CD4-positive, alpha-beta T cell (primary cell): ENCODE measurements at regions not wholly inside any gene's neighbourhood (a gene's known extent, or its start where the extent isn't known, plus 50 kb on each side); places are given as distances from the start of the nearest gene placed in this dataset.

Experiments used
- ATAC-seq: fragments of 200-7000 bp; cut with Tn5 transposase; one replicate; pipeline ENCODE4 v1.10.0; 2022; ENCODE audit warnings: mild to moderate bottlenecking; ENCODE audit not compliant: poor library complexity
- CTCF ChIA-PET: fragments of 350-600 bp; sonication (Branson Sonifier 250); formaldehyde crosslinking; loops from one replicate; lab custom pipeline; 2021; ENCODE audit warnings: antibody characterized with exemption, inconsistent platforms; lab: Charles Lee
- POLR2A ChIA-PET: fragments of 350-600 bp; sonication (Branson Sonifier 250); formaldehyde crosslinking; loops from one replicate; lab custom pipeline; 2021; ENCODE audit warnings: antibody characterized with exemption, inconsistent platforms; lab: Charles Lee
- DNase-seq, 14 experiments: peaks; one replicate each; pipeline ENCODE4 v3.0.0-alpha.2; 2013 to 2020; ENCODE audit warnings: mixed read lengths in 2 of 14
- H3K27ac ChIP-seq, 2 donors: one replicate each; pipeline versions ENCODE4 v1.5.1 to v1.7.0; 2013; ENCODE audit warnings: low read length in 2 of 2, low read depth in 1 of 2, mild to moderate bottlenecking in 1 of 2
- H3K27me3 ChIP-seq, 2 experiments: 1 replicate in 1 of 2; 2 replicates in 1 of 2; pipeline versions ENCODE4 v1.6.1 to v1.7.0; 2013; ENCODE audit warnings: low read length in 2 of 2, control low read depth in 1 of 2, mild to moderate bottlenecking in 1 of 2, moderate library complexity in 1 of 2; ENCODE audit not compliant: insufficient read depth in 2 of 2, control insufficient read depth in 1 of 2
- H3K36me3 ChIP-seq: one replicate; pipeline ENCODE4 v1.6.1; 2013; ENCODE audit warnings: low read length, control low read depth; ENCODE audit not compliant: insufficient read depth
- H3K4me1 ChIP-seq: one replicate; pipeline ENCODE4 v1.6.1; 2013; ENCODE audit warnings: low read length, control low read depth; ENCODE audit not compliant: insufficient read depth
- H3K4me3 ChIP-seq: one replicate; pipeline ENCODE4 v1.5.1; 2013; ENCODE audit warnings: mild to moderate bottlenecking, low read length, moderate library complexity
- H3K9me3 ChIP-seq, 2 experiments: 1 replicate in 1 of 2; 2 replicates in 1 of 2; pipeline versions ENCODE4 v1.6.1 to v1.7.0; 2013; ENCODE audit warnings: low read length in 2 of 2, mild to moderate bottlenecking in 2 of 2, control low read depth in 1 of 2, moderate library complexity in 1 of 2; ENCODE audit not compliant: control insufficient read depth in 1 of 2, insufficient read depth in 1 of 2
- H3K27ac Mint-ChIP-seq: one replicate; pipeline ENCODE4 v1.8.0; 2020; ENCODE audit warnings: mixed read lengths
- H3K27me3 Mint-ChIP-seq: one replicate; pipeline ENCODE4 v1.8.0; 2021; ENCODE audit warnings: mixed read lengths
- H3K36me3 Mint-ChIP-seq: one replicate; pipeline ENCODE4 v1.8.0; 2021; ENCODE audit warnings: low read depth, mixed read lengths
- H3K4me1 Mint-ChIP-seq: one replicate; pipeline ENCODE4 v1.8.0; 2021; ENCODE audit warnings: low read depth, mixed read lengths
- H3K4me3 Mint-ChIP-seq: one replicate; pipeline ENCODE4 v1.8.0; 2020; ENCODE audit warnings: mild to moderate bottlenecking, mixed read lengths
- H3K9me3 Mint-ChIP-seq: one replicate; pipeline ENCODE4 v1.8.0; 2020; ENCODE audit warnings: mixed read lengths
- intact Hi-C, 2 experiments: fragments of 100-400 bp; cut with DNase I in 1 of 2; cut with micrococcal nuclease in 1 of 2; formaldehyde crosslinking; loops; one replicate each; pipeline versions ENCODE4 v1.15.1 to v1.9.0; 2023 to 2025; cut with DNase I, micrococcal nuclease
- TF ChIP-seq, protein P1 (sequence below): fragments of 200-600 bp; IDR thresholded peaks from one replicate; pipeline ENCODE4 v1.8.0; 2022; ENCODE audit warnings: antibody characterized with exemption, mild to moderate bottlenecking

- H3K4me3 Mint-ChIP-seq: no peak overlapping the region
- Histone ChIP-seq H3K27me3 (no peaks in the 10 kb centered on the region), H3K4me1 (no peaks in the 10 kb centered on the region), H3K9me3 (peaks cover 0 to 10% of the 10 kb centered on the region in 2 experiments), H3K4me3 (no peak overlapping the region), H3K27ac (no peak overlapping the region), H3K36me3 (no peaks in the 10 kb centered on the region)
- POLR2A ChIA-PET: no interaction called here
- no peak for ATAC-seq
- H3K9me3 Mint-ChIP-seq: peaks cover 2% of the 10 kb centered on the region
- DNase-seq: no peak
- no peaks in the 10 kb centered on the region for H3K36me3 Mint-ChIP-seq
- CTCF ChIA-PET: no interaction called here
- H3K4me1 Mint-ChIP-seq: no peaks in the 10 kb centered on the region
- intact Hi-C loops: no loop called here
- TF ChIP-seq, protein P1, sequence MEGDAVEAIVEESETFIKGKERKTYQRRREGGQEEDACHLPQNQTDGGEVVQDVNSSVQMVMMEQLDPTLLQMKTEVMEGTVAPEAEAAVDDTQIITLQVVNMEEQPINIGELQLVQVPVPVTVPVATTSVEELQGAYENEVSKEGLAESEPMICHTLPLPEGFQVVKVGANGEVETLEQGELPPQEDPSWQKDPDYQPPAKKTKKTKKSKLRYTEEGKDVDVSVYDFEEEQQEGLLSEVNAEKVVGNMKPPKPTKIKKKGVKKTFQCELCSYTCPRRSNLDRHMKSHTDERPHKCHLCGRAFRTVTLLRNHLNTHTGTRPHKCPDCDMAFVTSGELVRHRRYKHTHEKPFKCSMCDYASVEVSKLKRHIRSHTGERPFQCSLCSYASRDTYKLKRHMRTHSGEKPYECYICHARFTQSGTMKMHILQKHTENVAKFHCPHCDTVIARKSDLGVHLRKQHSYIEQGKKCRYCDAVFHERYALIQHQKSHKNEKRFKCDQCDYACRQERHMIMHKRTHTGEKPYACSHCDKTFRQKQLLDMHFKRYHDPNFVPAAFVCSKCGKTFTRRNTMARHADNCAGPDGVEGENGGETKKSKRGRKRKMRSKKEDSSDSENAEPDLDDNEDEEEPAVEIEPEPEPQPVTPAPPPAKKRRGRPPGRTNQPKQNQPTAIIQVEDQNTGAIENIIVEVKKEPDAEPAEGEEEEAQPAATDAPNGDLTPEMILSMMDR: no peak
- H3K27me3 Mint-ChIP-seq: no peaks in the 10 kb centered on the region
- no peak overlapping the region for H3K27ac Mint-ChIP-seq
These were observed 760.3 kb upstream of the ARRDC4 start for GRCh38 chr15:97200161-97200560.

DNA sequence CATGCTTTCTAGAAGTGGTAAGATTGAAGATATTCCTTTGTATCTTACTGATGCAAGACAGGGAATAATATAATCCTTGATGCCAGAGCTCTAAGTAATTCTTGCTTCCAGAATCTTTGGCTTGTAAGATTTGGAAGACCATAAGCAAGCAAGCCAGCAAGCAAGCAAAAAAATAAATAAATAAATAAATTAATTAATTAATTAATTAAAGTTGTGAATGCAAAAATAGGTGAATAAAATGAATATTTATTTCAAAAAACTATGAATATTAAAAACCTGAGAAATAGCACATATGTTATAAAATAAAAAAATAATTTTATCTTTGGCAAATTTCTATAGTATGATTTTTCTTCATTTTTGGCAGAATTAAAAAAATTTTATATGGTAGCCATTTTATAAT is 750.2 kb upstream of the ARRDC4 start:
- H3K4me3 ChIP-seq: no peak overlapping the region
- intact Hi-C loops: no loop called here
- ChIA-PET CTCF (no interaction called here), POLR2A (interaction anchor here (0.7 kb wide), 1 partner anchor 21 kb away, joined by 3 read pairs; no protein-coding TSS in a partner anchor)
- no peaks in the 10 kb centered on the region for H3K27me3 ChIP-seq
- H3K4me3 Mint-ChIP-seq: no peak overlapping the region
- TF ChIP-seq, protein P1: no peak
- no peak for ATAC-seq
- no peaks in the 10 kb centered on the region for H3K36me3 Mint-ChIP-seq
- DNase-seq: no peak
- no peaks in the 10 kb centered on the region for H3K36me3 ChIP-seq
- no peaks in the 10 kb centered on the region for H3K4me1 ChIP-seq
- H3K9me3 Mint-ChIP-seq: peaks cover 2% of the 10 kb centered on the region
- peaks cover 0 to 4% of the 10 kb centered on the region in 2 experiments for H3K9me3 ChIP-seq
- H3K27me3 Mint-ChIP-seq: no peaks in the 10 kb centered on the region
- no peak overlapping the region for H3K27ac ChIP-seq
- H3K27ac Mint-ChIP-seq: no peak overlapping the region
- no peaks in the 10 kb centered on the region for H3K4me1 Mint-ChIP-seq

GRCh38 chr15:97215629-97216028 is 744.9 kb upstream of the ARRDC4 start:
- TF ChIP-seq, protein P1: no peak
- Histone ChIP-seq H3K27me3 (no peaks in the 10 kb centered on the region), H3K4me3 (no peak overlapping the region), H3K36me3 (no peaks in the 10 kb centered on the region), H3K9me3 (peaks cover 0 to 4% of the 10 kb centered on the region in 2 experiments), H3K4me1 (no peaks in the 10 kb centered on the region), H3K27ac (no peak overlapping the region)
- no peaks in the 10 kb centered on the region for H3K27me3 Mint-ChIP-seq
- no peaks in the 10 kb centered on the region for H3K9me3 Mint-ChIP-seq
- no peak overlapping the region for H3K27ac Mint-ChIP-seq
- intact Hi-C loops: no loop called here
- ChIA-PET CTCF (no interaction called here), POLR2A (no interaction called here)
- H3K36me3 Mint-ChIP-seq: no peaks in the 10 kb centered on the region
- no peak for ATAC-seq
- DNase-seq: no peak
- H3K4me3 Mint-ChIP-seq: no peak overlapping the region
- no peaks in the 10 kb centered on the region for H3K4me1 Mint-ChIP-seq
